ENCODE measurements at regions not wholly inside any gene's neighbourhood (a gene's known extent, or its start where the extent isn't known, plus 50 kb on each side); places are given as distances from the start of the nearest gene placed in this dataset.

GRCh38 chr13:90320664-90321063 lies 1026.8 kb upstream of the MIR17HG start:
- in situ Hi-C loops (cut with MboI; ENCODE audit: low sequenced_read_pairs), result no loop called here
- H3K9me1 ChIP-seq (ENCODE audit: insufficient read depth, low read length), result no peaks in the 10 kb centered on the region
- peak; percentile 78 for TF ChIP-seq MAFK (IDR thresholded peaks at IDR 0.05; ENCODE audit: low read depth, low read length)
- TF ChIP-seq MXI1 (IDR thresholded peaks at IDR 0.05; ENCODE audit: borderline replicate concordance, low read depth, low read length), result no peak

More at GRCh38 chr13:90320664-90321063, 1026.8 kb upstream of the MIR17HG start:
- Histone ChIP-seq H3K36me3 (ENCODE audit: control insufficient read depth, insufficient read depth, low read length) (no peaks in the 10 kb centered on the region), H3K23ac (ENCODE audit: low read depth, low read length) (no peak overlapping the region), H2BK20ac (ENCODE audit: low read depth, low read length) (no peak overlapping the region), H3K9ac (ENCODE audit: low read depth, low read length) (no peak overlapping the region), H2AK5ac (ENCODE audit: low read depth, low read length) (no peak overlapping the region), H4K5ac (ENCODE audit: low read depth, low read length) (no peak overlapping the region), H2BK15ac (ENCODE audit: low read depth, low read length) (no peak overlapping the region), H2BK5ac (ENCODE audit: low read depth, low read length, poor library complexity, severe bottlenecking) (no peak overlapping the region), H3K14ac (replicated peaks; ENCODE audit: low read depth, low read length) (no peak overlapping the region), H3K79me1 (ENCODE audit: low read depth in 1 of 2, low read length in 2 of 2) (no peaks in the 10 kb centered on the region), H3K4ac (ENCODE audit: low read depth, low read length) (no peak overlapping the region), H4K91ac (ENCODE audit: insufficient read depth, low read depth, low read length) (no peak overlapping the region), H3K4me1 (ENCODE audit: control insufficient read depth, insufficient read depth, low read length) (no peaks in the 10 kb centered on the region), H3K27me3 (ENCODE audit: control insufficient read depth, insufficient read depth, low read length) (no peaks in the 10 kb centered on the region), H2AFZ (replicated peaks; ENCODE audit: low read length, poor library complexity) (no peak overlapping the region), H4K20me1 (ENCODE audit: insufficient read depth, low read length) (no peaks in the 10 kb centered on the region), H2AK9ac (replicated peaks; ENCODE audit: low read depth, low read length, poor library complexity) (no peak overlapping the region), H4K8ac (ENCODE audit: low read depth in 2 of 2, low read length in 2 of 2) (no peak overlapping the region), H3K27ac (ENCODE audit: insufficient read depth, low read length) (no peak overlapping the region), H3K9me3 (ENCODE audit: control insufficient read depth, insufficient read depth, low read length) (no peaks in the 10 kb centered on the region), H3K4me3 (ENCODE audit: insufficient read depth, low read depth, low read length) (no peak overlapping the region), H3K56ac (ENCODE audit: extremely low read depth, insufficient read depth, low read length) (no peak overlapping the region), H3K18ac (ENCODE audit: low read depth, low read length) (no peak overlapping the region), H2BK120ac (ENCODE audit: low read depth, low read length) (no peak overlapping the region), H3K4me2 (ENCODE audit: low read depth, low read length) (no peak overlapping the region)
- no TSS peak for BruUV-seq (replicated peaks)
- ChIA-PET POLR2A (ENCODE audit: unreplicated experiment) (no interaction called here), CTCF (no interaction called here)
- intact Hi-C loops (cut with micrococcal nuclease) (no loop called here), dilution Hi-C loops (cut with HindIII; ENCODE audit: low sequenced_read_pairs, unreplicated experiment) (no loop called here)
- DNase-seq (no peak), ATAC-seq (ENCODE audit: low read depth) (no peak)
- 40% methylated on average over 2 of the region's 4 CpGs; no CpG with 5 or more reads in 1 of the 2 experiments for WGBS, 2 experiments (ENCODE audit: extremely low coverage in 2 of 2, insufficient read length in 1 of 2)

Measured in IMR-90 (cell line).